LoVo (cell line): ENCODE measurements at regions not wholly inside any gene's neighbourhood (a gene's known extent, or its start where the extent isn't known, plus 50 kb on each side); places are given as distances from the start of the nearest gene placed in this dataset.
"Not testable (repeated sequence)": the region's sequence is repeated elsewhere in the genome, so short reads cannot be mapped to it uniquely, and the experiment has no call there.

ENCODE experiments used
- DNase-seq: peaks from one replicate; pipeline ENCODE4 v3.0.0-alpha.2; 2016; ENCODE audit warnings: low spot score

DNA sequence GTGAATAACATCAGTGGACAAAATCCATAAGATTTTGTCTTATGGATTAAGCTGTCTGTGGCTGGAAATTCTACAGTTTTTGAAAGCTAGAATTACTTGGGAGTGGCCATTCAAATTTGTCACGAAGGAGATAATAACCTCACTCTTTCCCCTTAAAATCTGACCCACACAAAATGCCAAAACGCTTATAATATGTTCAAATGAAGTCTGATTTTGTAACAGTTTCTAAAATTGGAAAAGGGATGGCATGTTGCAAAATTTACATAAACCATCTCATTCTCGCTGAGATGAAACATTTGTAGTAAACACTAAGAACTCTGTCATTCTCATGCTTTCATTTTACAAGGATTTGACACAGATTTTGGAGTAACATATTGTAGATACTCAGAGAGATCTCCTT is 112.7 kb downstream of the GJA1 start:
- no peak for DNase-seq

DNA sequence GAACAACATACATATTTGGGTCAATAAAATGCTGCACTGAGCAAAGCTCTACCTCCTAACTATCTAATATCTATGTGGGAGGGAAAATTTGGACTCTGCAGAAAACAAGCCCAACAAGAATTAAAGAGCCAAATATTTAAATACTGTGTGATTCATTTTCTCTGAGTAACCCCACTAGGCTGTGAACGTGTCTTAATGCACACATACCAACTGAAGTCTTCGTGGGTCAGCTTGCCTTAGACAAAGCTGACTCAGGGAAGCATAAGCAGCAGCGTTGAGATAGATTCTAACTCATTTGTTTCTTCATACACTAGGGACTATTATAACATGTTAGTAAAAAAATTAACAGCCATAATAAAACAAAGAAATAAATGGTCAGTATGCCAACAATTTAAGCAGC is 114.3 kb downstream of the GJA1 start:
- no peak for DNase-seq

DNA sequence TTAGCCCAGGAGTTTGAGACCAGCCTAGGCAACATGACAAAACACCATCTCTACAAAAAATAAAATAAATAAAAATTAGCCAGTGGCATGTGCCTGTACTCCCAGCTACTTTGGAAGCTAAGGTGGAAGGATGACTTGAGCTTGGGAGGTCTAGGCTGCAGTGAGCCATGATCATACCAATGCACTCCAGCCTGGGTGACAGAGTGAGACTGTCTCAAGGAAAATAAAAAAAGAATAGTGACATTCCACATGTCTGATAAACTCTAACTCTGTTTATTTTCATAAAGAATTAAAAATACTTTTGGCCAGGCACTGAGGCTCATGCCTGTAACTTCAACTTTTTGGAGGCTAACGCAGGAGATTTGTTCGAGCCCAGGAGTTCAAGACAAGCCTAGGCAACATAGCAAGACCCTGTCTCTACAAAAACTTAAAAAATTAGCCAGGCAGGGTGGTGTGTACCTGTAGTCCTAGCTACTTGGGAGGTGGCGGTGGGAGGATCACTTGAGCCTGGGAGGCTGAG is 115.1 kb downstream of the GJA1 start:
- no peak for DNase-seq

DNA sequence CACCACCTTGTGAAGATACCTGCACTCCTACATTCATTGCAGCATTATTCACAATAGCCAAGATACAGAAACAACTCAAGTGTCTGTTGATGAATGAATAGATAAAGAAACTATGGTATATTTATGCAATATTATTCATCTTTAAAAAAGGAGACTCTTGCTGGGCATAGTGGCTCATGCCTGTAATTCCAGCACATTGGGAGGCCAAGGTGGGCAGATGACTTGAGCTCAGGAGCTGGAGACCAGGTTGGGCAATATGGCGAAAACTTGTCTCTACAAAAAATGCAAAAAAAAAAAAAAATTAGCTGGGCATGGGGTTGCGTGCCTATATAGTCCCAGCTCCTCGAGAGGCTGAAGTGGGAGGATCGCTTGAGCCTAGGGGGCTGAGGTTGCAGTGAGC is 119.8 kb downstream of the GJA1 start:
- DNase-seq = no peak

DNA sequence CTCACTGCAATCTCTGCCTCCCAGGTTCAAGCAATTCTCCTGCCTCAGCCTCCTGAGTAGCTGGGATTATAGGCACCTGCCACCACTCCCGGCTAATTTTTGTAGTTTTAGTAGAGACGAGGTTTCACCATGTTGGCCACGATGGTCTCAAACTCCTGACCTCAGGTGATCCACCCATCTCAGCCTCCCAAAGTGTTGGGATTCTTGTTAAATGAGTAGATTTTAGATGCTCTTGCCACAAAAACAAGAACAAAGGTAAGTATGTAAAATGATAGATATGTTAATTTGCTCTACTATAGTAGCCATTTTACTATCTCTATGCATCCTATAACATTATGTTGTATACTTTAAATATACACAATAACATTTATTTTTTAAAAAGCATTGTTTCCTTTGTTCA is 120.7 kb downstream of the GJA1 start:
- not testable (repeated sequence) for DNase-seq

DNA sequence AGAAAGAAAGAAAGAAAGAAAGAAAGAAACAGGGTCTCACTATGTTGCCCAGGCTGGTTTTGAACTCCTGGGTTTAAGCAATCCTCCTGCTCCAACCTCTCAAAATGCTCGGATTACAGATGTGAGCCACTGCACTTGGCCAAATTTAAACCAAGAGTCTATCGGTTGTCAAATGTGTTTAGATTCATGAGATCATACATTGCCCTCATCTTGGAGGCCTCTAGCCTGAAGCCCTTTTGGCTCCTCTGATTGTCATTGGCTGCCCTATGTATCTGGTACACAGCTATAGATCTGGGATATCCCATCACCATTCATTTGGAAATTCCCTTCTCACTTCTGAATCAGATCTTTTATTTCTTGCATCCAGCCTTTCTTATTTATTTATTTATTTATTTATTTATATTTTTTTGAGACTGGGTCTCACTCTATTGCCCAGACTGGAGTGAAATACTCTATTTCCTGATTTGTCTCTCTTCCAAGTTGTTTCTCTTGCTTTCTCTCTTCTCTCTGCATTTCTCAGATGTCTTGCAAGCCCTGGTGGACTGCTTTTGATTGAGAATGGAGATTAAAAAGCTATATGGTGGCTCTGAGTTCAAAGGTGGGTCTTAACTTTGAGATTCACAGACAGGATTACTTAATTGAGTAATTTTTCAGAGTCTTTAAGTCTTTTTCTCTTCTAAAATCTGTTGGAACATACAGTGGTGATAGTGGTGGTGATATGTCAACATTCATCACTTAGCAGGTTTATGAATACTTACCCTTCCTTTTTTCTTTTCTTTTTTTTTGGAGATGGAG is 121.9 kb downstream of the GJA1 start:
- no peak for DNase-seq

DNA sequence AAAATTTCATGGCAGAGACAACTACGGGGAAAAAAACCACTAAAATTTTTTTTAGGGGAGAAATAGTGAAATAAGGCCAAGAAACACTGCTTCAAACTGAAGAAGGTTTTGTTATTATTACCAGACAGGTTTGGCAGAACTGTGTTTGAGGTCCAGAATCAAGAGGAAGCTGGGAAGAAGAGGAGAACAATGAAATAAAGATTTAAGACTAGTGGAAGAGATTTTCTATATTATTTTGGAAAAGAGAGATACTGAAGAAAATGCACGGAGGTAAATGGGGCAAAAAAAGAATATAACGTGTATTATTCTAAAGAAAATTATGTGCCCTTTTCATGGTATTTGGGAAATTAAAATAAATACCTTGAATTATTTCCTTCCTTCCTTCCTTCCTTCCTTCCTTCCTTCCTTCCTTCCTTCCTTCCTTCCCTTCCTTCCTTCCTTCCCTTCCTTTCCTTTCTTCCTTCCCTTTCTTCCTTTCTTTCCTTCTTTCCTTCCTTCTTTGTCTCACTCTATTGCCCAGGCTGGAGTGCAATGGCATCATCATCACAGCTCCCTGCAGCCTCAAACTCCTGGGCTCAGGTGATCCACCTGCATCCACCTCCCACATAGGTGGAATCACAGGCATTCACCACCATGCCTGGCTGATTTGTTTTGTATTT is 124.3 kb downstream of the GJA1 start:
- DNase-seq = no peak

DNA sequence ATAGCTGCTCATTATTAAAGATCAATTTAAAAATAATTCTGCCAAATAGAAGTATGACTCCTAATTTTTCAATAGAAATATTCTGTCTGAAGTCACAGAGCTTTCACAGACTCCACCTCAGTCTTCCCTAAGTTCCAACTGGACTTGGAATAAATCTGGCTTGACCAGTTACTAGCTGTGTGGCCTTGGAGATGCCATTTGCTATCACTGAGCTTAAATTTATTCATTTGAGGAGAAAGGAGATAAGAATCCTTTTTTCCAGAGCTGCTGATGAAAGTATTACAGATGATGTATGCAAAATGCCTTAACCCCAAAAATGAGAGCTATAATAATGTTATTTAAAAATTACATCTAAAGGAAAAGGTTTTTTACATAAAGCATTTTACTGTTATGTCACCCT is 125.0 kb downstream of the GJA1 start:
- DNase-seq = no peak

DNA sequence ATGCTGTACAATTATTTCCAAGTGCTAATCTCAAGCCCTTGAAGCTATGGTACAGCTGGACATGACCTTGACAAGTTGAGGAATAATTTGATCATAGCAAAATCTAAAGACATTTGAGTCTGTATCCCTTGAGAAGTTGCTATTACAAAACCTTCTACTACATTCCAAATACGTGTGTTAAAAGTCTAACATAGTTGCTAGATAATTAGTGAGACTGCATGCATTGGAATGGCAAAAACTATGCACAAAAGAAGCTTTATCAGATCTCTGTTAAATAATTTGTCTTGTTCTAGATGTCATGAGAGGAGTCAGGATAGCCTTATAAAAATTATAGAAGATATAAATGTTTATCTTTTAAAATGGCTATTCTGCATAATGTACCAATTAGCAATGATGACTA is 127.8 kb downstream of the GJA1 start:
- DNase-seq = no peak

DNA sequence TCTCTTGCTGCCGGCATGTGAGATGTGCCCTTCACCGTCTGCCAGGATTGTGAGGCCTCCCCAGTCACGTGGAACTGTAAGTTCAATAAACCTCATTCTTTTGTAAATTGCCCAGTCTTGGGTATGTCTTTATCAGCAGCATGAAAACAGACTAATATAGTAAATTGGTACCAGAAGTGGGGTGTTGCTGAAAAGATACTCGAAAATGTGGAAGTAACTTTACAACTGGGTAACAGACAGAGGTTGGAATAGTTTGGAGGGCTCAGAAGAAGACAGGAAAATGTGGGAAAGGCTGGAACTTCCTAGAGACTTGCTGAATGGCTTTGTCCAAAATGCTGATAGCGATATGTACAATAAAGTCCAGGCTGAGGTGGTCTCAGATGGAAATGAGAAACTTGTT is 129.1 kb downstream of the GJA1 start:
- not testable (repeated sequence) for DNase-seq

DNA sequence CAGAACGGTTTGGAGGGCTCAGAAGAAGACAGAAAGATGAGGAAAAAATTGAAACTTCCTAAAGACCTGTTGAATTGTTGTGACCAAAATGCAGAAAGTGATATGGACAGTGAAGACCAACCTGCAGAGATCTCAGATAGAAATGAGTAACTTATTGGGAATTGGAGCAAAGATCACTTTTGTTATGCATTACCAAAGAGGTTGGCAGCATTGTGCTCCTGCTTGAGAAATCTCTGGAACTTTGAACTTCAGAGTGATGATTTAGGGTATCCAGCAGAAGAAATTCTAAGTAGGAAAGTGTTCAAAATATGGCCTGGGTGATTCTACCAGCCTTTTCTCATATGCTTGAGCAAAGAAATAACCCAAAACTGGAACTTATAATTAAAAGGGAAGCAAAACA is 136.0 kb downstream of the GJA1 start:
- DNase-seq = no peak

DNA sequence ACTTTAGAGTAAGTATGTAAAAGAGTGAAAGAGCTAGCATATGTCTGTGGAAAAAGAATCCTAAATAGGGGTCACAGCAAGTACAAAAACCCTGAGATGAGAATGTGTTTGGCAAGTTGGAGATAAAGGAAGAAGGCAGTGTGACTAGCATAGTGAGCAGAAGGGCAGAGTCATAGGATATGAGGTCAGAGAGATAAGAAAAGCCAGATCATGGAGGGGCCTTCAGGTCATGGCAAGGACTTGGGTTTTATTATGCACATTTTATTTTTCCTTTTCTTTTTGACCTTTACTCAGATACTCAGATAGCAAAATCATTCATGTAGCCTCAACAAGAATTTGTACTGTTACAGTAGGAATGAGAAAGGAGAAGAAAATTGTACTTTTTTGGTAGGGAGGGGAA is 138.0 kb downstream of the GJA1 start:
- no peak for DNase-seq

DNA sequence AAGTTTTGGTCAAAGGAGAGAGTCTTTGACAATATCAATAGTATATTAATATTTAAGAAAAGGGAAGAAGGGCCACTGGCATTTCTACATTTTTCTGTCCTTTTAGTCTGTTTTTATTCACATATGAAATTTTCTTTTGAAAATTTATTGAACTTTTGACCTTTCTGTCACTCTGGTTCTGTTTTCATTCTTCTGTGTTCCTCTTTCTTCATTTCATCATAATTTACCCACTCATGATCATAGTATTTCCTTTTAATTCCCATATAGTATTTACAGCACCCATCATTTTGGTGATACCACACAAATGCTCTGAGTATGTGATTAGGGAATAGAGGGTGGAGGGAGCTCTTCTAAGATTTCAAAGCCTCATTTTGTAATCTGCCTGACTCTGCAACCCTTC is 142.8 kb downstream of the GJA1 start:
- DNase-seq = no peak

DNA sequence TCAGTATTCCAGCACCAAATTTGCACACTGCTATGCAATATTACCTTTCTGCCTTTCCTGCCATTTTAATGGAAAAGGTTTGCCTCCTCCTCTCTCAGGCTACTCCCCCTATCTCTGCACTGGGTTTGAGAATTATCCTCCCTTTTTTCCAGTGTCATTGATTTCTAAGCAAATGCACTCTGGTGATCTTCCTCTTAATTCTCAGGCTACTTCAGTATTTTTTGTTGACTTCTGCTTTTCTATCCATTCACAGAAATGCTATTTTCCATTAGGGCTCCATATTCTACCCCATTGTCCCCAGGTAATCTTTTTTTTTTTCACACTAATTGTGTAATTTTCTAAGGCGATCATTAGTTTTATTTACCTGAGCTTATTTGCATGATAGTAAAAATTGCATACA is 144.0 kb downstream of the GJA1 start:
- no peak for DNase-seq

DNA sequence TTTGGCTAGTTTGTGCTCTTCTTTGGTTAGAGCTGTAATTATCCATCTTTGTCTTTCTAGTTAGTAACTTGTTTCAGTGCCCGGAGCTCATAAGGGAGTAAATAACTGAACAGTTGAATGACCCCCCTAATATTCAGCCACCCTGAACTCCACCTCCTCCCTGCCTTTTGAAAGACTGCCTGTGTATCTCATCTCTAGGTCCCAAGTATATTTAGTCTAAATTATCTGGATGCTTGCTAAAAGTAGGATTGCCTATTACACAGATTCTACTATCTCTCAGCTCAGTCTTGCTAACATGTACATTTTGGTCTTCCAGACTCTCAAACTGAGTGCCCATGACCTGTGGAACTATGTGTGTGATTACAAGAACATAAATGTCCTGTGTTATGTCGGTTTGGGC is 145.9 kb downstream of the GJA1 start:
- no peak for DNase-seq

DNA sequence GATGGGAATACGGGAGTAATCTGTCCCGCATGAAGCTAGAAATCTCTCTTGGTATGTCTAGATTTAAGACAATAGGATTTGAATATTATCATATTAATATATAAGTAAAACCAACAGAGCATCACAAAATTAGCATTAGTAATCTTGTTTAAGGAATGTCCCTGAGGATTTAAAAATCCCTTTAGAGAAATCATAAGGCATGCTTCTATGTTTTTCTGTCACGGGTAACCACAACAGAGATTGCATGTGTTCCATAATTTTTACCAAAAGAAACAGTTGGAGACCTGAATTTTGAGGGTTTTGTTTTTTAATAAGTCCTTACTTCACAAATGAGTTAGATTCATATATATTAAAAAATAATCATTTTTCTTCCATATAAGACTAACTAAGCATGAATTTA is 146.8 kb downstream of the GJA1 start:
- no peak for DNase-seq

DNA sequence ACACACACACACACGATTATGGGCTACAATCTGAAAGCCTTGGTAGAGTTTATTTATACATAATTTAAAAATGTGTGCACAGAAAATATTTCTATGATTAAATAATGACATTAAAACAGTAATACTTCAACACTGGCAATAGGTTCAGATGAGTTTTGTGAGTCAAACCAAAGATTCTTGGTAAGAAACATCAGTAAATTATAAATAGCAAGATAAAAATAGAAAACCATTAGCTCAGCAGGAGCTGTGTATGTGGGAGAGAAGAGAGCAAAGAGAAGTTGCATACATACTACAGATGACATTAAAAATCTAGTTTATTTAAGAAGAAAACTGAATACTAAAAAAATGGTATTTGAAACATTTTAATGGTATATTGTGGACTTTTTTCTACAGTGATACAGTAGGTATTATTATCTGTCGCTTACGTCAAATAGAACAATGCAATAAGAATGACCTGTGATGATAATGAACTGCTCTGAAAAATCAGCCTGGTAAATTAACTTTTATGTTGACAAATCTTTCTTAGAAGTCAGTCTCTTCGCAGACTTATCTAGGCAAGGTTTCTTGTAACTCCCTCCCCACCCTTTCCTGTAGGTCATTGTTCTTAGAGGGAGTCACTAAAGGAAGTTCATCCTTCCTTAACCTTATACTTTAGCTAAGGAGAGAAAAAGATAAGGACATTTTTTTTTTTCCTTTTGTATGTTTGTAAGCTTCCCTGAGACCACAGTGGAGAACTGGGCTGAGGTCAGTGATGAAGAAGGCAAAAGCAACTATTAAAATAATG is 149.3 kb downstream of the GJA1 start:
- DNase-seq = no peak

DNA sequence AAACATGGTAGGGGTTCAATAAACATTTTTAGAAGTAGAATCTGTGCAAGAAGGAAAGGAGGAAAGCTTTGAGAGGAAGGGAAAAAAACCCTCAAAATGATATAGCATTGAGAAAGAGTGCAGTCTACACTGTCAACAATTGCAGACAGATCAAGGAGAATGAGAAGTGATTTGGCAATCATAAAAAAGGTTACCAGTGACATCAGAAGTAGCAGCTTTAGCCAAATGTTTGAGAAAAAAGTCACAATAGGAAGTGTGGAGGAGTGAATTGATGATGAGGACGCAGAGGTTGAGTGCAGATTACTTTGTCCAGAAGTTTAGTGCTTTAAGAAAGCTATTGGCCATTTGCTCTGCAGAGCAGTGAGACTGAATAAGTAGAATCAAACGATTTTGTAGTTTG is 155.0 kb downstream of the GJA1 start:
- no peak for DNase-seq

DNA sequence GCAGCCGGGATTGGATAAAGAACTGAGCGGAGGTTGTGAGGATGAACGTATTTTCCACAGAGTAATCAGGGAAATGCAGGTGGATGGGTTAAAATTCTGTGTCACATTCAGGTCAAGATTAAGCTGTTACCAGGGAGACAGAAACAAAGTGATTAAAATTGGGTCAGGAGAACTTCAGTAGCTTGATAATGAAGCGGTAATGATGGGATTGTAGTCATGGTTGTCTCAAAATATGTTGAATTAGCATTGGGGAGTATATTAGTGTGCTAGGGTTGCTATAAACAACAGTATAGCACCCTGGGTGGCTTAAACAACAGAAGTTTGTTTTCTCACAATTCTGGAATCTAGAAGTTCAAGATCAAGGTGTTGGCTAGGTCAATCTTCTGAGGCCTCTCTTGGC is 155.5 kb downstream of the GJA1 start:
- no peak for DNase-seq

DNA sequence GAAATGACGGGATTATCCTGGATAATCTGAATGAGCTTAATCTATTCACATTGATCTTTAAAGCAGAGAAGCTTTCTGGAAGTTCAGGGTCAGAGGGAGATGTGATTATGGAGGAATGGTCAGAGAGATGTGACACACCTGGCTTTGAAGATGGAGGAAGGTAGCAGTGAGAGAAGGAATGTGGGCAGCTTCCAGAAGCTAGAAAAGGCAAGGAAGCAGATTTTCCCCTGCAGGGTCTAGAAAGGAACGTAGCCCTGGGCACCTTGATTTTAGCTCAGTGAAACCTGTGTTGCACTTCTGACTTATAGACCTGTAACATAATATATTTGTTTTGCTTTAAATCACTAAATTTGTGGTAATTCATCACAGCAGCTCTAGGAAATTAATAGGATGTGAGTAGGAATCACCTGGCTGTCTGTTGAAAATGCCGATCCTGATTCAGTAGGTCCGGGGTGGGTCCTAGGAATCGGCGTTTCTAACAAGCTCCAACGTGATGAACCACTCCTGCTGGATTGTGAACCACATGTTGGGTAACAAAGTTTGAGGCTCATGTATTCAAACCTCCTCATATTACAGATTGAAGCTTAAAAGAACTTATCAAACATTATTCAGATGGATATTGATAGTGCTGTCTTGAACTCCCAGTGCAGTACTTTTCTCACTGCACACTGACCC is 157.0 kb downstream of the GJA1 start:
- DNase-seq = no peak

DNA sequence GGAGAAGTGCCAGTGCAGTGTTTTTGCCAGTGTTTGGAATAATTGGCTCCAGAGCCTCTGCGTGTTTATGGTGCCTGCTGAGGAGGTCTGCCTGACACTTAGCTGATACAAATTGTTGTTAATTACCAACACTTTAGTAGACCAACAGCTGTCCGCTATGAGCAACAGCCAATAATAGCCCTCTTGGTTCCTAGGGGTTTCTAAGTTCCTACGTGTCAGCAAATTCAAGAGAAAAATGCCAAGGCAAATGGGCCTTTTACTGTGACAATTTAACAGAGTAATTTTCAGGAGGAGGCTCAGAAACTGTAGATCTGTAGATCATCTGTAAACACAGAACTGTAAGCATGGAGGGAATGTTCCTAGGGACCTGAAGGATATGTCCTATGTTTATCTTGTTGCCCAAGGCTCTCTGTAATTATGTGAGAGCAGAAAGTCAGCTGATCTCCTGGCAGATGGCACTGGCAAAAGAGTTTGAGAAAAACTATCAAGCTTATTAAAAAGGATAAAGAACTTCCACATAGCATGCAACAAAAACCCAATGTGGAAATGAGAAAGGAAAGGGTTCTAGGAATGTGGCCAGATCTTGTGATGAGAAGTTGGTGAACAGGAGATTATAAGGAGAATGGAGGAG is 157.7 kb downstream of the GJA1 start:
- no peak for DNase-seq

DNA sequence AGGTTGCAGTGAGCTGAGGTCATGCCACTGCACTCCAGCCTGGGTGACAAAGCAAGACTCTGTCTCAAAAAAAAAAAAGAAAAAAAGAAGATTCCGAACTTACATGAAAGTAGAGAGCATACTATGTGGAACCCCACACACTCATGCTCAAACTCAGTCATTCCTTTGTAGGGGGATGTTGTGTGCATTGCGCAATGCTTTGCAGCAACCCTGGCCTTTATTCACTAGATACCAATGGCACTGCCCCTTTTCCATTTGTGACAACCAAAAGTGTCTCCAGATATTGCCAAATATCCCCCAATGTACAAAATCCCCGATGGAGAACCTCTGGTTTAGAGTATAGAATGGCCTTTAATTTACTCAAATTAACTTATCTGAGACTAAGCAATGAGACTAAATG is 158.6 kb downstream of the GJA1 start:
- DNase-seq = no peak
